ENCODE measurements at regions not wholly inside any gene's neighbourhood (a gene's known extent, or its start where the extent isn't known, plus 50 kb on each side); places are given as distances from the start of the nearest gene placed in this dataset.

DNA sequence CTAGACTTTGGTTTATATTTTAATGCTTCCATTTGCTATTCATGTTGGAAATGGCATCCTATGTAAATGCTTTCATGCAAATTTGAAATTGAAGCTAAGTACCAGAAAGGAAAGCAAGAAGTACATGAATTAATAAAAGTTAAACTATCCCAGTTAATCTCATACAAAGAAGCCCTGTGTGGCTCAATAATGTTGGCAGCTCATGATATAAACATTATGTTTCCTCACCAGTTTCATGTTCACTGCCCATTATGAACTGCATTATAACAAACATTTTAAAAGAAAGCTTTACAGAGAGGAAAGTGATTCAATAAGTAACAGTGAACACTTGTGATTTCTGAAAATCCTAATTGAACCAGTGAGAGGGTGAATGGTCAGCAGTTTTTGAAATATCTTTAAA lies 62.9 kb upstream of the ROBO2 start:
- H3K9me3 Mint-ChIP-seq = no peaks in the 10 kb centered on the region
- no peak overlapping the region for H3K4me3 ChIP-seq (replicated peaks in 1 of 3; ENCODE audit: low read depth in 2 of 3, low read length in 3 of 3)
- H3K4me2 ChIP-seq (replicated peaks; ENCODE audit: extremely low read depth, low read length, poor library complexity, severe bottlenecking) = no peak overlapping the region
- no peak for DNase-seq
- H3K27ac ChIP-seq (ENCODE audit: low read depth in 1 of 2, low read length in 2 of 2) = no peak overlapping the region
- peaks cover 0 to 4% (median 0%) of the 10 kb centered on the region in 3 donors for H3K27me3 Mint-ChIP-seq (ENCODE audit: low read depth in 3 of 3)
- H3K27me3 ChIP-seq (ENCODE audit: control insufficient read depth in 2 of 2, insufficient read depth in 2 of 2, low read length in 2 of 2) = no peaks in the 10 kb centered on the region
- TF ChIP-seq CTCF (IDR thresholded peaks at IDR 0.05) = no peak
- H3K4me1 ChIP-seq (ENCODE audit: control insufficient read depth in 1 of 2, insufficient read depth in 2 of 2, low read length in 2 of 2) = no peaks in the 10 kb centered on the region
- H3K27ac Mint-ChIP-seq = no peak overlapping the region
- no peaks in the 10 kb centered on the region for H3K36me3 Mint-ChIP-seq
- no peaks in the 10 kb centered on the region for H4K20me1 ChIP-seq (ENCODE audit: insufficient read depth, low read length)
- no peaks in the 10 kb centered on the region for H3K36me3 ChIP-seq (replicated peaks in 1 of 2; ENCODE audit: control insufficient read depth in 1 of 2, insufficient read depth in 2 of 2, low read length in 2 of 2)
- no peak overlapping the region for H3K9ac ChIP-seq (ENCODE audit: insufficient read depth, low read length, poor library complexity, severe bottlenecking)
- no peaks in the 10 kb centered on the region for H3K4me1 Mint-ChIP-seq
- no peak overlapping the region for H3K4me3 Mint-ChIP-seq
- no peaks in the 10 kb centered on the region for H3K79me2 ChIP-seq (ENCODE audit: insufficient read depth, low read length)
- intact Hi-C loops (cut with micrococcal nuclease) = no loop called here
- no peaks in the 10 kb centered on the region for H3K9me3 ChIP-seq (replicated peaks in 1 of 2; ENCODE audit: control insufficient read depth in 1 of 2, insufficient read depth in 1 of 2, low read length in 2 of 2)
- no peak overlapping the region for H2AFZ ChIP-seq (ENCODE audit: insufficient read depth, low read depth, low read length, poor library complexity, severe bottlenecking)

DNA sequence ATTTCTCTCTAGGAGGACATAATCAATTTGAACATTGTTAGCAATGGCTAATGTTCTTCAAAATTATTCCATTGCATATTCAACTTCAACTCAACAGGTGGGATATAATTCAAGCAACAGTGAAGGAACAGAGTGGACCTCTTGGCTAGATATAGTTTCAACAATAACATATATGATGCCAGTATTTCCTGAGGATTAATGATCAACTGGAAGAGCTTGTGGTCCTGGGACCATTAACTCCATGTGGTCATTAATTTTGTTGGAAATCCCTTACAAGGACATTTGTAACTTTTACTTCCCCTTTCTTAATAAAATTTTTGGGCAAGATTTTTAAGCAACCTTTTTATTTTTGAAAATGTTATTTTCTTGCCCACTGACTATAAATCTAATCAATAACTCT lies 54.3 kb upstream of the ROBO2 start:
- Mint-ChIP-seq H3K27ac (no peak overlapping the region), H3K36me3 (no peaks in the 10 kb centered on the region), H3K4me3 (no peak overlapping the region), H3K9me3 (no peaks in the 10 kb centered on the region), H3K4me1 (no peaks in the 10 kb centered on the region), H3K27me3 (ENCODE audit: low read depth in 3 of 3) (peaks cover 0 to 1% (median 0%) of the 10 kb centered on the region in 3 donors)
- Histone ChIP-seq H3K4me3 (replicated peaks in 1 of 3; ENCODE audit: low read depth in 2 of 3, low read length in 3 of 3) (no peak overlapping the region), H3K9me3 (replicated peaks in 1 of 2; ENCODE audit: control insufficient read depth in 1 of 2, insufficient read depth in 1 of 2, low read length in 2 of 2) (no peaks in the 10 kb centered on the region), H3K9ac (ENCODE audit: insufficient read depth, low read length, poor library complexity, severe bottlenecking) (no peak overlapping the region), H3K4me2 (replicated peaks; ENCODE audit: extremely low read depth, low read length, poor library complexity, severe bottlenecking) (no peak overlapping the region), H3K27ac (ENCODE audit: low read depth in 1 of 2, low read length in 2 of 2) (no peak overlapping the region), H3K36me3 (replicated peaks in 1 of 2; ENCODE audit: control insufficient read depth in 1 of 2, insufficient read depth in 2 of 2, low read length in 2 of 2) (no peaks in the 10 kb centered on the region), H2AFZ (ENCODE audit: insufficient read depth, low read depth, low read length, poor library complexity, severe bottlenecking) (no peak overlapping the region), H3K79me2 (ENCODE audit: insufficient read depth, low read length) (no peaks in the 10 kb centered on the region), H3K4me1 (ENCODE audit: control insufficient read depth in 1 of 2, insufficient read depth in 2 of 2, low read length in 2 of 2) (no peaks in the 10 kb centered on the region), H3K27me3 (ENCODE audit: control insufficient read depth in 2 of 2, insufficient read depth in 2 of 2, low read length in 2 of 2) (no peaks in the 10 kb centered on the region), H4K20me1 (ENCODE audit: insufficient read depth, low read length) (no peaks in the 10 kb centered on the region)
- intact Hi-C loops (cut with micrococcal nuclease) = loop anchor here in 1 of 2 donors (2.0 kb wide), 1 partner anchor 23 kb away; no protein-coding TSS in a partner anchor
- no peak for TF ChIP-seq CTCF (IDR thresholded peaks at IDR 0.05)
- DNase-seq = no peak
